ENCODE measurements at regions not wholly inside any gene's neighbourhood (a gene's known extent, or its start where the extent isn't known, plus 50 kb on each side); places are given as distances from the start of the nearest gene placed in this dataset.

DNA sequence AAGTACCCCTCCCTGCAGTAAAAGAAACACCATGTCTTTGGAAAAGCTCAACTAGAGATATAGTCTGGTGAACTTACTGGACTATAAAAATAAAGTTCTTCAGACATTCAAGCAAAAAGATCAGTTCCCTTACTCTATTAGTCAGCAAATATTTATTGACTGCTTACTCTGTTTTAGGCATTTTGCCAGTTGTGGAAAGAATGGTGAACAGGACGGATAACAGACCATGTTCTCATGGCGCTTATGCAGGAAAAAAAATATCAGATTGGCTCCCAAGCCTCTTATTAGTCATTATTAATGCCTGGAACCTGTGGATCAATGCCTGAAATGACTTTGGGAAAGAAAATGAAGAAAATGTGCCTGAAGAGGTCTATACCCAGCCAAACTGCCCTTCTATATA, 282.2 kb upstream of the EPHA7 start:
- TF ChIP-seq, protein P1, sequence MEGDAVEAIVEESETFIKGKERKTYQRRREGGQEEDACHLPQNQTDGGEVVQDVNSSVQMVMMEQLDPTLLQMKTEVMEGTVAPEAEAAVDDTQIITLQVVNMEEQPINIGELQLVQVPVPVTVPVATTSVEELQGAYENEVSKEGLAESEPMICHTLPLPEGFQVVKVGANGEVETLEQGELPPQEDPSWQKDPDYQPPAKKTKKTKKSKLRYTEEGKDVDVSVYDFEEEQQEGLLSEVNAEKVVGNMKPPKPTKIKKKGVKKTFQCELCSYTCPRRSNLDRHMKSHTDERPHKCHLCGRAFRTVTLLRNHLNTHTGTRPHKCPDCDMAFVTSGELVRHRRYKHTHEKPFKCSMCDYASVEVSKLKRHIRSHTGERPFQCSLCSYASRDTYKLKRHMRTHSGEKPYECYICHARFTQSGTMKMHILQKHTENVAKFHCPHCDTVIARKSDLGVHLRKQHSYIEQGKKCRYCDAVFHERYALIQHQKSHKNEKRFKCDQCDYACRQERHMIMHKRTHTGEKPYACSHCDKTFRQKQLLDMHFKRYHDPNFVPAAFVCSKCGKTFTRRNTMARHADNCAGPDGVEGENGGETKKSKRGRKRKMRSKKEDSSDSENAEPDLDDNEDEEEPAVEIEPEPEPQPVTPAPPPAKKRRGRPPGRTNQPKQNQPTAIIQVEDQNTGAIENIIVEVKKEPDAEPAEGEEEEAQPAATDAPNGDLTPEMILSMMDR (IDR thresholded peaks at IDR 0.05) = no peak
- no peak for TF ChIP-seq POLR2A (IDR thresholded peaks at IDR 0.05)

Data from adrenal gland (tissue), 5 donors.